ENCODE measurements at regions not wholly inside any gene's neighbourhood (a gene's known extent, or its start where the extent isn't known, plus 50 kb on each side); places are given as distances from the start of the nearest gene placed in this dataset.
"Not testable (repeated sequence)": the region's sequence is repeated elsewhere in the genome, so short reads cannot be mapped to it uniquely, and the experiment has no call there.

GRCh38 chr6:11380549-11380948 is 148.1 kb upstream of the NEDD9 start:
- no peak overlapping the region for H3K9ac ChIP-seq
- H3K9me3 ChIP-seq (ENCODE audit: control insufficient read depth, low read length): no peaks in the 10 kb centered on the region
- no peak overlapping the region for H3K4me2 ChIP-seq (ENCODE audit: low read length)
- H3K27me3 ChIP-seq (ENCODE audit: control insufficient read depth, insufficient read depth, low read length): no peaks in the 10 kb centered on the region
- no peak overlapping the region for H3K27ac ChIP-seq
- H3K79me2 ChIP-seq: no peaks in the 10 kb centered on the region
- TF ChIP-seq CTCF (IDR thresholded peaks at IDR 0.05): no peak
- H2AFZ ChIP-seq: no peak overlapping the region
- H3K36me3 ChIP-seq (ENCODE audit: control insufficient read depth, insufficient read depth, low read length): no peaks in the 10 kb centered on the region
- no peaks in the 10 kb centered on the region for H3K4me1 ChIP-seq
- no peak overlapping the region for H3K4me3 ChIP-seq (ENCODE audit: low read depth, low read length)

GRCh38 chr6:11379805-11380204 is 147.3 kb upstream of the NEDD9 start:
- Histone ChIP-seq H3K27ac (no peak overlapping the region), H3K9ac (no peak overlapping the region), H2AFZ (no peak overlapping the region), H3K4me2 (ENCODE audit: low read length) (no peak overlapping the region), H3K9me3 (ENCODE audit: control insufficient read depth, low read length) (no peaks in the 10 kb centered on the region), H3K4me1 (no peaks in the 10 kb centered on the region), H3K27me3 (ENCODE audit: control insufficient read depth, insufficient read depth, low read length) (no peaks in the 10 kb centered on the region), H3K79me2 (no peaks in the 10 kb centered on the region), H3K36me3 (ENCODE audit: control insufficient read depth, insufficient read depth, low read length) (no peaks in the 10 kb centered on the region), H3K4me3 (ENCODE audit: low read depth, low read length) (no peak overlapping the region)
- no peak for TF ChIP-seq CTCF (IDR thresholded peaks at IDR 0.05)

GRCh38 chr6:11378639-11379038 is 146.2 kb upstream of the NEDD9 start:
- Histone ChIP-seq H2AFZ (no peak overlapping the region), H3K9ac (no peak overlapping the region), H3K4me1 (no peaks in the 10 kb centered on the region), H3K36me3 (ENCODE audit: control insufficient read depth, insufficient read depth, low read length) (no peaks in the 10 kb centered on the region), H3K27ac (no peak overlapping the region), H3K27me3 (ENCODE audit: control insufficient read depth, insufficient read depth, low read length) (no peaks in the 10 kb centered on the region), H3K4me3 (ENCODE audit: low read depth, low read length) (no peak overlapping the region), H3K79me2 (no peaks in the 10 kb centered on the region), H3K9me3 (ENCODE audit: control insufficient read depth, low read length) (no peaks in the 10 kb centered on the region), H3K4me2 (ENCODE audit: low read length) (no peak overlapping the region)
- TF ChIP-seq CTCF (IDR thresholded peaks at IDR 0.05): no peak

- Histone ChIP-seq H3K4me1 (no peaks in the 10 kb centered on the region), H3K4me2 (ENCODE audit: low read length) (no peak overlapping the region), H3K36me3 (ENCODE audit: control insufficient read depth, insufficient read depth, low read length) (no peaks in the 10 kb centered on the region), H3K27ac (no peak overlapping the region), H3K9ac (no peak overlapping the region), H3K79me2 (no peaks in the 10 kb centered on the region), H2AFZ (no peak overlapping the region), H3K4me3 (ENCODE audit: low read depth, low read length) (no peak overlapping the region), H3K9me3 (ENCODE audit: control insufficient read depth, low read length) (no peaks in the 10 kb centered on the region), H3K27me3 (ENCODE audit: control insufficient read depth, insufficient read depth, low read length) (no peaks in the 10 kb centered on the region)
- TF ChIP-seq CTCF (IDR thresholded peaks at IDR 0.05): no peak
Measured at GRCh38 chr6:11374036-11375010, 141.9 kb upstream of the NEDD9 start.

- Histone ChIP-seq H3K79me2 (no peaks in the 10 kb centered on the region), H3K27me3 (ENCODE audit: control insufficient read depth, insufficient read depth, low read length) (no peaks in the 10 kb centered on the region), H3K36me3 (ENCODE audit: control insufficient read depth, insufficient read depth, low read length) (no peaks in the 10 kb centered on the region), H3K27ac (no peak overlapping the region), H2AFZ (no peak overlapping the region), H3K4me1 (no peaks in the 10 kb centered on the region), H3K4me3 (ENCODE audit: low read depth, low read length) (no peak overlapping the region), H3K4me2 (ENCODE audit: low read length) (no peak overlapping the region), H3K9ac (no peak overlapping the region), H3K9me3 (ENCODE audit: control insufficient read depth, low read length) (no peaks in the 10 kb centered on the region)
- TF ChIP-seq CTCF (IDR thresholded peaks at IDR 0.05): no peak
Measured at GRCh38 chr6:11373208-11373607, 140.7 kb upstream of the NEDD9 start.

- not testable (repeated sequence) for H3K27me3 ChIP-seq (ENCODE audit: control insufficient read depth, insufficient read depth, low read length); H3K27ac ChIP-seq; H3K9me3 ChIP-seq (ENCODE audit: control insufficient read depth, low read length); H3K36me3 ChIP-seq (ENCODE audit: control insufficient read depth, insufficient read depth, low read length); H3K4me1 ChIP-seq; H3K79me2 ChIP-seq; H2AFZ ChIP-seq; H3K4me2 ChIP-seq (ENCODE audit: low read length); H3K9ac ChIP-seq; H3K4me3 ChIP-seq (ENCODE audit: low read depth, low read length)
Measured at GRCh38 chr6:11372186-11372790, 139.8 kb upstream of the NEDD9 start.
